Fibroblast of the aortic adventitia (primary cell): ENCODE measurements at regions not wholly inside any gene's neighbourhood (a gene's known extent, or its start where the extent isn't known, plus 50 kb on each side); places are given as distances from the start of the nearest gene placed in this dataset.
"Not testable (repeated sequence)": the region's sequence is repeated elsewhere in the genome, so short reads cannot be mapped to it uniquely, and the experiment has no call there.

Experiments used
- DNase-seq: peaks from one replicate; pipeline ENCODE4 v3.0.0-alpha.2; 2010; ENCODE audit warnings: low read depth
- H3K4me3 ChIP-seq: 2 replicates; pipeline ENCODE4 v1.5.1; 2011; ENCODE audit warnings: low read depth, mild to moderate bottlenecking, control low read depth, low read length, moderate library complexity
- TF ChIP-seq, protein P1 (sequence below): IDR thresholded peaks from 2 replicates; pipeline ENCODE4 v1.5.1; 2011; ENCODE audit warnings: mild to moderate bottlenecking, low read length, control low read depth, inconsistent platforms; ENCODE audit not compliant: insufficient read depth

DNA sequence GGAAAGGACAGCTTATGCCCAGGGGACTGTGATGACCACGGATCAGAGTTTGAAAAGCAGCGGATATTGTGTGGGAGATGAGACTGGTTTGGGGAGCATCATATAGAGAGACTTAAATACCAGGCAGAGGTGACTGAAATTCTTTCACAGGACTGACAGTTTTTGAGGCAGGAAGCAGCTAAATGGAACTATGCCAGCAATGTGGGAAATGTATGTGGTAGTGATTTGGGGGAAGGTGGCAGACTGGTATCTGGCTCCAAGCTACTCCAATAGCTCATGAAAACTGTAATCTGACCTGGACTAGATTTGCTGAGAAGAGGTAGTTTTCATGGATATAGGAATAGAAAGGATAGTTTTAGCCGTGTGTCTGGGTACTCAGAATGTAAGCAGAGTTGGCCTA lies 592.6 kb downstream of the REEP3 start:
- no peak for DNase-seq
- H3K4me3 ChIP-seq: no peak overlapping the region
- TF ChIP-seq, protein P1, sequence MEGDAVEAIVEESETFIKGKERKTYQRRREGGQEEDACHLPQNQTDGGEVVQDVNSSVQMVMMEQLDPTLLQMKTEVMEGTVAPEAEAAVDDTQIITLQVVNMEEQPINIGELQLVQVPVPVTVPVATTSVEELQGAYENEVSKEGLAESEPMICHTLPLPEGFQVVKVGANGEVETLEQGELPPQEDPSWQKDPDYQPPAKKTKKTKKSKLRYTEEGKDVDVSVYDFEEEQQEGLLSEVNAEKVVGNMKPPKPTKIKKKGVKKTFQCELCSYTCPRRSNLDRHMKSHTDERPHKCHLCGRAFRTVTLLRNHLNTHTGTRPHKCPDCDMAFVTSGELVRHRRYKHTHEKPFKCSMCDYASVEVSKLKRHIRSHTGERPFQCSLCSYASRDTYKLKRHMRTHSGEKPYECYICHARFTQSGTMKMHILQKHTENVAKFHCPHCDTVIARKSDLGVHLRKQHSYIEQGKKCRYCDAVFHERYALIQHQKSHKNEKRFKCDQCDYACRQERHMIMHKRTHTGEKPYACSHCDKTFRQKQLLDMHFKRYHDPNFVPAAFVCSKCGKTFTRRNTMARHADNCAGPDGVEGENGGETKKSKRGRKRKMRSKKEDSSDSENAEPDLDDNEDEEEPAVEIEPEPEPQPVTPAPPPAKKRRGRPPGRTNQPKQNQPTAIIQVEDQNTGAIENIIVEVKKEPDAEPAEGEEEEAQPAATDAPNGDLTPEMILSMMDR: no peak

DNA sequence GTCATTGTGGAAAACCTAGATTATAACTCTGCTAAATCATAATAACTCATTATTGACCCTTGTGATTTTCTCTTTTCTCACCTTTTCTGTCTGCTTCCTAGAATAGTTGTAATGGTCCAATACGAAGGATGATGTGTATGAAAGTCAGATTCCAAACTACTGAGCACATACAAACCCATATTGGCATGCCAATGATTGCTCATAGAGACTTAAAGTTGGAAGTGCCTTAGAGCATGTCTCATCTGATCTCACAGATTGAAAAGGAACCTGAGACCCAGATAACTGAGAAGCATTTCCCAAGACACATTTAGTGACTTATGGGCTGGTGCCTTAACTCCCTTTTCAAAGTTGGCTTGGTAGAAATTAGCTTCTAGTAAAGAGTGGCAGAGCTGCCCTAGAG lies 594.3 kb downstream of the REEP3 start:
- no peak for DNase-seq
- no peak overlapping the region for H3K4me3 ChIP-seq
- TF ChIP-seq, protein P1: no peak

DNA sequence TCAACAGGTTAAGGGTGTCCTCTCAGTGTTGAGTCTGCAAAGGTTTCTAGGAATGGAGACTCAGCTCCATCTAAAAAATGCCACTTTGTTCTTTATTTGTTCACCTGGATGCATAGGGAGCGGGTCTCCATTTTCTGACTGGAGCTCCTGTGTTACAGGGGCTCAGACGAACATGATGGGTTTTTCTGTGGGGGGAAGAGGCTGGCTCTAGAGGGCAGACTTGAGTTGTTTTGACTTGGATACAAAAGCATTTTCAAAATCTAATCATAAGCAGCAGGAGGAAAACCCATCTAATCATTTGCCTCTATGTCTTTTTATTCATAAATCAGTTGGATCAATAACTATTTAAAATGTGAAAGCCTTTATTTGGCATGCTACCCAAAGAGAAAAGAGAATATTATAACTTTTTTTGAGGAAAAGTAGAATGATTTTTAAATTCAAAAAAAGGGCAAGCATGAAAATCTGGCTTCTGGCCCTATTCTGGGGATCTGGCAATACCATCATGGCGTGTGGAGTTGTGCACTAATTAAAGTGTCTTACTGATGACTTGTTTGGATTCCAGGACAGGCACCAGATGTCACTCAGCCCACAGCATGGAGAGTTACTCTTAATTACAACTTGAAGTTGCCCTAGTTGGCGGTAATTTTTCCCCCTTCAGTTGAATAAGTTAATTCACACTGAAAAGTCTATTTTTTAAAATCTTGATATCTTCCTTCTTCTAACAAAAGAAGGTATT lies 594.9 kb downstream of the REEP3 start:
- no peak for DNase-seq
- TF ChIP-seq, protein P1: no peak
- no peak overlapping the region for H3K4me3 ChIP-seq

DNA sequence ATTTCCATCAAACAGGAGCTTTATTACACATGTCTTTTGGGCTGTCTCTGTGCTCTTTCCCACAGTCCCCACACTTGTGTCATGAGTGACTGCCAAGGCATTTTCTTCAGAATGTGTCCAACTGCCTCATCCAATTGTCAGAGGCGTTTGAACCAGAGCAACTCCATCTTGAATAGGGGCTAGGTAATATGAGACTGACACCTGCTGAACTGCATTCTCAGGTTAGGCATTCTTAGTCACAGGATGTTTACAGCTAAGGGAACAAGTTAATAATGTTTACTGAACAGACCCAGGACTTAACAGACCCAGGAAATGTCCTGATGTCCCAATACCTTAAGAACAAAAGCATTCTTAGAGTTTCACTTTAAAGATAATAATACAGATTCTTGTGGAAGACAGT lies 595.5 kb downstream of the REEP3 start:
- no peak for DNase-seq
- no peak overlapping the region for H3K4me3 ChIP-seq
- TF ChIP-seq, protein P1: no peak

DNA sequence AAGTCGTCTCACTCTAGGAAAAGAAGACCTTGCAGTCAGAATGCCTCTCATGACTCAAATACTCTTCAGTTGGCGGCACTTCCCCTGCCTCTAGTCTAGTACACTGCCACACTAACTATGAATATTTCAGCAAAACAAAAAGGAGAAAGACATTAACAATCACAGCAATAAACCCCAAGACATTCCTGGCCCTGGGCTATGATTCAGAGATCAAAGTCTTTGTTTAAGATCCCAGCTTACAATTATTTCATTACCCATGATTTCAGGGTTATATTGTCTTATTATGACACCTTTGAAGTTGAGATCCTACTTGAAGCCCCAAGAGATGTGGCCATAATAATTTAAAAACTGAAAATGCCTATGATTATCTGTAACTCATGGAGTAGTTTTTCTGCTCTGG lies 597.5 kb downstream of the REEP3 start:
- no peak for DNase-seq
- TF ChIP-seq, protein P1: no peak

DNA sequence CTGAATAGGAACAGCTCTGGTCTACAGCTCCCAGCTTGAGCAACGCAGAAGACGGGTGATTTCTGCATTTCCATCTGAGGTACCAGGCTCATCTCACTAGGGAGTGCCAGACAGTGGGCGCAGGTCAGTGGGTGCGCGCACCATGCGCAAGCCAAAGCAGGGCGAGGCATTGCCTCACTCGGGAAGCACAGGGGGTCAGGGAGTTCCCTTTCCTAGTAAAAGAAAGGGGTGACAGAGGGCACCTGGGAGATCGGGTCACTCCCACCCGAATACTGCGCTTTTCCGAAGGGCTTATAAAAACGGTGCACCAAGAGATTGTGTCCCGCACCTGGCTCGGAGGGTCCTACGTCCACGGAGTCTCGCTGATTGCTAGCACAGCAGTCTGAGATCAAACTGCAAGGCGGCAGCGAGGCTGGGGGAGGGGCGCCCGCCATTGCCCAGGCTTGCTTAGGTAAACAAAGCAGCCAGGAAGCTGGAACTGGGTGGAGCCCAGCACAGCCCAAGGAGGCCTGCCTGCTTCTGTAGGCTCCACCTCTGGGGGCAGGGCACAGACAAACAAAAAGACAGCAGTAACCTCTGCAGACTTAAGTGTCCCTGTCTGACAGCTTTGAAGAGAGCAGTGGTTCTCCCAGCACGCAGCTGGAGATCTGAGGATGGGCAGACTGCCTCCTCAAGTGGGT lies 599.2 kb downstream of the REEP3 start:
- not testable (repeated sequence) for H3K4me3 ChIP-seq, DNase-seq

More for the DNA sequence above, 597.5 kb downstream of the REEP3 start:
- no peak overlapping the region for H3K4me3 ChIP-seq

DNA sequence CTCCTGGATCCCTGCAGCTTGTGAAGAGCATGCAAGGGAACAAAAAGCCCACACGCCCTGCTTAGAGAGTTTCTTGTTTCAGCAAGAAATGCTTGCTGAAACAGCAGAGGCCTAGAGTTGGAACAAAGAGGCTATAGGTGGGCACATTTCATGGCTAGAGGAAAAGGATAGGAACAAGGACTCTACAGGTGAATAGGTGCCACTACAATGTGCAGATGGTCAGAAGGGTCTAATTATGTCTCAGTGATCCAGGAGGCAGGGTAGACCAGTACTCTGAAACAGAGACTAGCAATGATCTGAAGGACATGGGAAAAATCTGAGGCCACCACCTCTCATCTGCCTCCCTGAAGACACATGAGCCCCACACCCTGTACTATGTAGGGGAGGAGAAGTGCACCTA lies 609.0 kb downstream of the REEP3 start:
- no peak for DNase-seq
- no peak overlapping the region for H3K4me3 ChIP-seq
- TF ChIP-seq, protein P1: no peak
